Gastrocnemius medialis (tissue), 4 donors: ENCODE measurements at regions not wholly inside any gene's neighbourhood (a gene's known extent, or its start where the extent isn't known, plus 50 kb on each side); places are given as distances from the start of the nearest gene placed in this dataset.

Source experiments
- ATAC-seq, 2 donors: fragments of 150-250 bp; one replicate each; pipeline ENCODE4 v1.9.1; 2016
- DNase-seq, 2 donors: peaks; one replicate each; pipeline ENCODE4 v3.0.0-alpha.2; 2019
- H3K27ac ChIP-seq, 4 donors: fragments of 200-600 bp; sonication (generic); 1 replicate in 1 of 4; 2 replicates in 3 of 4; pipeline ENCODE4 v1.5.1; 2016 to 2018; ENCODE audit warnings: mild to moderate bottlenecking in 2 of 4, moderate library complexity in 1 of 4
- H3K27me3 ChIP-seq, 3 donors: fragments of 200-600 bp; sonication (generic) in 2 of 3; 1 replicate in 1 of 3; 2 replicates in 2 of 3; pipeline versions ENCODE4 v1.5.1 to v1.6.0; 2016 to 2019; ENCODE audit warnings: mild to moderate bottlenecking in 1 of 3, moderate library complexity in 1 of 3
- H3K36me3 ChIP-seq, 2 donors: fragments of 200-600 bp; sonication (generic) in 1 of 2; one replicate each; pipeline ENCODE4 v1.5.1; 2017 to 2018
- H3K4me1 ChIP-seq, 2 donors: fragments of 200-600 bp; sonication (generic) in 1 of 2; one replicate each; pipeline ENCODE4 v1.5.1; 2016 to 2017; ENCODE audit warnings: mild to moderate bottlenecking in 2 of 2
- H3K4me3 ChIP-seq, 4 donors: fragments of 200-600 bp; sonication (generic) in 3 of 4; 1 replicate in 1 of 4; 2 replicates in 3 of 4; pipeline ENCODE4 v1.5.1; 2016 to 2019; ENCODE audit warnings: mild to moderate bottlenecking in 2 of 4
- H3K9me3 ChIP-seq, 3 donors: fragments of 200-600 bp; sonication (generic) in 2 of 3; 1 replicate in 1 of 3; 2 replicates in 2 of 3; pipeline ENCODE4 v1.5.1; 2016 to 2019
- CTCF ChIP-seq, 5 experiments: fragments of 450-650 bp in 3 of 5; fragments of 200-600 bp in 2 of 5; sonication (generic) in 2 of 5; IDR thresholded peaks in 4 of 5; conservative IDR thresholded peaks in 1 of 5; 1 replicate in 4 of 5; 2 replicates in 1 of 5; pipeline ENCODE4 v1.5.1; 2016 to 2019; ENCODE audit warnings: antibody characterized with exemption in 5 of 5, mild to moderate bottlenecking in 3 of 5, moderate library complexity in 3 of 5
- POLR2A ChIP-seq, 2 donors: fragments of 450-650 bp; IDR thresholded peaks; one replicate each; pipeline ENCODE4 v1.6.1; 2017; ENCODE audit warnings: antibody characterized with exemption in 2 of 2, mild to moderate bottlenecking in 2 of 2, moderate library complexity in 2 of 2
- in situ Hi-C, 4 donors: fragments of 200-750 bp; cut with MboI; loops; one replicate each; pipeline versions ENCODE4 v1.15.0 to v1.8.0; 2017; ENCODE audit warnings: low sequenced_read_pairs in 4 of 4
- intact Hi-C: fragments of 100-400 bp; cut with DNase I; formaldehyde crosslinking; loops from one replicate; pipeline ENCODE4 v1.15.1; 2023; ENCODE audit warnings: low total_unique reads

GRCh38 chr3:68242606-68243005, 588.2 kb upstream of the SUCLG2 start:
- in situ Hi-C loops, result no loop called here
- TF ChIP-seq CTCF (IDR thresholded peaks at IDR 0.05 in 4 of 5, conservative IDR thresholded peaks at IDR 0.05 in 1 of 5) (no peak), POLR2A (IDR thresholded peaks at IDR 0.05) (no peak)
- DNase-seq, result no peak
- no peak overlapping the region for H3K27ac ChIP-seq
- no peaks in the 10 kb centered on the region for H3K4me1 ChIP-seq
- no peak overlapping the region for H3K4me3 ChIP-seq
- no peaks in the 10 kb centered on the region for H3K9me3 ChIP-seq
- no peak for ATAC-seq
- intact Hi-C loops, result no loop called here
- no peaks in the 10 kb centered on the region for H3K27me3 ChIP-seq
- no peaks in the 10 kb centered on the region for H3K36me3 ChIP-seq

- ATAC-seq, result no peak
- intact Hi-C loops, result no loop called here
- Histone ChIP-seq H3K9me3 (no peaks in the 10 kb centered on the region), H3K36me3 (no peaks in the 10 kb centered on the region), H3K4me3 (no peak overlapping the region), H3K27ac (no peak overlapping the region), H3K4me1 (no peaks in the 10 kb centered on the region), H3K27me3 (no peaks in the 10 kb centered on the region)
- in situ Hi-C loops, result no loop called here
- no peak for TF ChIP-seq POLR2A (IDR thresholded peaks at IDR 0.05)
- TF ChIP-seq CTCF (IDR thresholded peaks at IDR 0.05 in 4 of 5, conservative IDR thresholded peaks at IDR 0.05 in 1 of 5), result no peak
- no peak for DNase-seq
These were observed 585.1 kb upstream of the SUCLG2 start for GRCh38 chr3:68239542-68239941.

- intact Hi-C loops, result no loop called here
- H3K9me3 ChIP-seq, result no peaks in the 10 kb centered on the region
- no peak overlapping the region for H3K4me3 ChIP-seq
- H3K27me3 ChIP-seq, result no peaks in the 10 kb centered on the region
- no peak for ATAC-seq
- no peaks in the 10 kb centered on the region for H3K4me1 ChIP-seq
- in situ Hi-C loops, result no loop called here
- no peaks in the 10 kb centered on the region for H3K36me3 ChIP-seq
- DNase-seq, result no peak
- H3K27ac ChIP-seq, result no peak overlapping the region
- no peak for TF ChIP-seq POLR2A (IDR thresholded peaks at IDR 0.05)
- no peak for TF ChIP-seq CTCF (IDR thresholded peaks at IDR 0.05 in 4 of 5, conservative IDR thresholded peaks at IDR 0.05 in 1 of 5)
These were observed 579.8 kb upstream of the SUCLG2 start for GRCh38 chr3:68234076-68234780.

GRCh38 chr3:68228856-68229255, 574.4 kb upstream of the SUCLG2 start:
- Histone ChIP-seq H3K36me3 (no peaks in the 10 kb centered on the region), H3K9me3 (no peaks in the 10 kb centered on the region), H3K4me3 (no peak overlapping the region), H3K27me3 (no peaks in the 10 kb centered on the region), H3K27ac (no peak overlapping the region), H3K4me1 (no peaks in the 10 kb centered on the region)
- TF ChIP-seq POLR2A (IDR thresholded peaks at IDR 0.05) (no peak), CTCF (IDR thresholded peaks at IDR 0.05 in 4 of 5, conservative IDR thresholded peaks at IDR 0.05 in 1 of 5) (no peak)
- no peak for ATAC-seq
- in situ Hi-C loops, result no loop called here
- no peak for DNase-seq
- intact Hi-C loops, result no loop called here

GRCh38 chr3:68220832-68221231, 566.4 kb upstream of the SUCLG2 start:
- in situ Hi-C loops (no loop called here), intact Hi-C loops (no loop called here)
- no peak overlapping the region for H3K4me3 ChIP-seq
- no peaks in the 10 kb centered on the region for H3K9me3 ChIP-seq
- ATAC-seq, result no peak
- H3K27ac ChIP-seq, result no peak overlapping the region
- no peak for TF ChIP-seq CTCF (IDR thresholded peaks at IDR 0.05 in 4 of 5, conservative IDR thresholded peaks at IDR 0.05 in 1 of 5)
- no peak for TF ChIP-seq POLR2A (IDR thresholded peaks at IDR 0.05)
- no peaks in the 10 kb centered on the region for H3K36me3 ChIP-seq
- no peaks in the 10 kb centered on the region for H3K27me3 ChIP-seq
- H3K4me1 ChIP-seq, result no peaks in the 10 kb centered on the region
- no peak for DNase-seq
